ENCODE measurements at regions not wholly inside any gene's neighbourhood (a gene's known extent, or its start where the extent isn't known, plus 50 kb on each side); places are given as distances from the start of the nearest gene placed in this dataset.
"Not testable (repeated sequence)": the region's sequence is repeated elsewhere in the genome, so short reads cannot be mapped to it uniquely, and the experiment has no call there.

- no peaks in the 10 kb centered on the region for H3K9me3 ChIP-seq (ENCODE audit: control insufficient read depth, low read depth, low read length)
- H3K4me1 ChIP-seq (ENCODE audit: control insufficient read depth, low read depth, low read length): no peaks in the 10 kb centered on the region
- H3K36me3 ChIP-seq (ENCODE audit: control insufficient read depth, low read depth, low read length): no peaks in the 10 kb centered on the region
- no peaks in the 10 kb centered on the region for H3K27me3 ChIP-seq (ENCODE audit: control insufficient read depth, insufficient read depth, low read length)
- H3K9ac ChIP-seq (ENCODE audit: low read length): no peak overlapping the region
- H3K4me3 ChIP-seq (ENCODE audit: low read length): no peak overlapping the region
- H3K27ac ChIP-seq (ENCODE audit: low read length): no peak overlapping the region
These were observed 521.1 kb downstream of the NR2F2 start for GRCh38 chr15:96851613-96852012.

- Histone ChIP-seq H3K4me3 (ENCODE audit: low read length) (no peak overlapping the region), H3K36me3 (ENCODE audit: control insufficient read depth, low read depth, low read length) (no peaks in the 10 kb centered on the region), H3K27ac (ENCODE audit: low read length) (no peak overlapping the region), H3K9ac (ENCODE audit: low read length) (no peak overlapping the region), H3K27me3 (ENCODE audit: control insufficient read depth, insufficient read depth, low read length) (no peaks in the 10 kb centered on the region), H3K9me3 (ENCODE audit: control insufficient read depth, low read depth, low read length) (no peaks in the 10 kb centered on the region), H3K4me1 (ENCODE audit: control insufficient read depth, low read depth, low read length) (no peaks in the 10 kb centered on the region)
These were observed 528.2 kb downstream of the NR2F2 start for GRCh38 chr15:96858694-96859093.

DNA sequence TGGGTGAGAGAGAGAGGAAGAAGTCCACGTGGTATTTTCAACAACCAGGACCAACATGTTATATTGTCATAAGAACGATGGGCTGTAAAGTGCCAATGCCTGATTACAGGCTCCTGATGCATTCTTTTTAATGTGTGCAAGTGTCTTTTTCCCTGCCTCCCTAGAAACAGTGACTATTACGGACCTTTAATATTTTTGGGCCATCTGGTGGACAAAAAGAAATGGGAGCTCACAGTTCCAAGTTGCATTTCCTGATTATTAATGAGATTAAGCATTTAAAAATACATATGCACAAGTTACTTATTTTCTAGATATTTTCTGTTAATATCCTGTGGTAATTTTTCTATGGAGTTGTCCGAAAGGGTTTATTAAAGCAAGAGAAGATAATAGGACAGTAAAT is 530.2 kb downstream of the NR2F2 start:
- Histone ChIP-seq H3K4me1 (ENCODE audit: control insufficient read depth, low read depth, low read length) (no peaks in the 10 kb centered on the region), H3K4me3 (ENCODE audit: low read length) (no peak overlapping the region), H3K9ac (ENCODE audit: low read length) (no peak overlapping the region), H3K27me3 (ENCODE audit: control insufficient read depth, insufficient read depth, low read length) (no peaks in the 10 kb centered on the region), H3K9me3 (ENCODE audit: control insufficient read depth, low read depth, low read length) (no peaks in the 10 kb centered on the region), H3K36me3 (ENCODE audit: control insufficient read depth, low read depth, low read length) (no peaks in the 10 kb centered on the region), H3K27ac (ENCODE audit: low read length) (no peak overlapping the region)

DNA sequence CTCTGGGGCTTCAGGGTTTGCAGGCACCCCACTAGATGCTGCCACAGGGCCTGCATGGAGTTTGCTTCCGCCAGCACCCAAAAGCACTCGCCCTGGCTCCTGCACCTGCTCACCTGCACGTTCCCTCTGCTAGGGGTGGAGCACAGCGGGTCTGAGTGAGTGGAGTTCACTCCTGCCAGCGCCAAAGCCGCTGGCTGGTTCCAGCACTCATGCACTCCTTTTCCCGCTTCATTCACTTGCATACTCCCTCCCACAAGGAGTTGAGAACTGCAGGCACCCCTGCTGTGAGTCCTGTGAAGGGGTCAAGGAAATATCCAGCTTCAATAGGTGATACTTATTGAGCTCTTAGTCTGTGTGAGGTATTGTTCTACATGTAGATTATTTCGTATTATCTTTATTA is 537.5 kb downstream of the NR2F2 start:
- H3K36me3 ChIP-seq (ENCODE audit: control insufficient read depth, low read depth, low read length): no peaks in the 10 kb centered on the region
- no peak overlapping the region for H3K4me3 ChIP-seq (ENCODE audit: low read length)
- no peak overlapping the region for H3K9ac ChIP-seq (ENCODE audit: low read length)
- no peak overlapping the region for H3K27ac ChIP-seq (ENCODE audit: low read length)
- H3K27me3 ChIP-seq (ENCODE audit: control insufficient read depth, insufficient read depth, low read length): no peaks in the 10 kb centered on the region
- no peaks in the 10 kb centered on the region for H3K9me3 ChIP-seq (ENCODE audit: control insufficient read depth, low read depth, low read length)
- peaks cover 11% of the 10 kb centered on the region for H3K4me1 ChIP-seq (ENCODE audit: control insufficient read depth, low read depth, low read length)

GRCh38 chr15:96869122-96869521 is 538.6 kb downstream of the NR2F2 start:
- peaks cover 11% of the 10 kb centered on the region for H3K4me1 ChIP-seq (ENCODE audit: control insufficient read depth, low read depth, low read length)
- no peaks in the 10 kb centered on the region for H3K36me3 ChIP-seq (ENCODE audit: control insufficient read depth, low read depth, low read length)
- no peak overlapping the region for H3K27ac ChIP-seq (ENCODE audit: low read length)
- H3K27me3 ChIP-seq (ENCODE audit: control insufficient read depth, insufficient read depth, low read length): no peaks in the 10 kb centered on the region
- H3K4me3 ChIP-seq (ENCODE audit: low read length): no peak overlapping the region
- H3K9me3 ChIP-seq (ENCODE audit: control insufficient read depth, low read depth, low read length): no peaks in the 10 kb centered on the region
- no peak overlapping the region for H3K9ac ChIP-seq (ENCODE audit: low read length)

GRCh38 chr15:96869790-96870189 is 539.3 kb downstream of the NR2F2 start:
- no peak overlapping the region for H3K4me3 ChIP-seq (ENCODE audit: low read length)
- no peaks in the 10 kb centered on the region for H3K9me3 ChIP-seq (ENCODE audit: control insufficient read depth, low read depth, low read length)
- H3K27me3 ChIP-seq (ENCODE audit: control insufficient read depth, insufficient read depth, low read length): no peaks in the 10 kb centered on the region
- H3K4me1 ChIP-seq (ENCODE audit: control insufficient read depth, low read depth, low read length): peaks cover 11% of the 10 kb centered on the region
- H3K9ac ChIP-seq (ENCODE audit: low read length): no peak overlapping the region
- no peaks in the 10 kb centered on the region for H3K36me3 ChIP-seq (ENCODE audit: control insufficient read depth, low read depth, low read length)
- no peak overlapping the region for H3K27ac ChIP-seq (ENCODE audit: low read length)

DNA sequence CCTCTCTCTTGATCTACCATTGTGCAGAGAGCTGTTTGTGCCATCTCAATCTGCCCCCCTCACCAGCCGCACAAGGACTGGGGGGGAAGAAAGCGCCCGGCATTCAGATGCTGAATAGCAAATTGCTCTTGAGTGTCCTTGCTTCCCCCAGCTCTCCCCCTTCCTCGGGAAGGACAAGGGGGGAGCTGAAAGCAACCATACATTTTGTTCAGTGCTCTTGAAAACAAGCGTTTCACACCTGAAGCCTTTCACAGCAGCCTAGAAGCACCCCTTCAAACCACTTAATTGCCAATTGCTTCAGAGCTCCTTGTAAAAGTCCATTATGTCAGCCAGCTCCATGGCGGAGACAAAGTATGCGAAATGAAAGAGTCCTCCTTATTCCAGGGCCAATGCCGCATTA is 540.1 kb downstream of the NR2F2 start:
- H3K4me1 ChIP-seq (ENCODE audit: control insufficient read depth, low read depth, low read length): peaks cover 11% of the 10 kb centered on the region
- H3K4me3 ChIP-seq (ENCODE audit: low read length): no peak overlapping the region
- no peak overlapping the region for H3K9ac ChIP-seq (ENCODE audit: low read length)
- no peaks in the 10 kb centered on the region for H3K36me3 ChIP-seq (ENCODE audit: control insufficient read depth, low read depth, low read length)
- H3K27ac ChIP-seq (ENCODE audit: low read length): no peak overlapping the region
- no peaks in the 10 kb centered on the region for H3K27me3 ChIP-seq (ENCODE audit: control insufficient read depth, insufficient read depth, low read length)
- no peaks in the 10 kb centered on the region for H3K9me3 ChIP-seq (ENCODE audit: control insufficient read depth, low read depth, low read length)

DNA sequence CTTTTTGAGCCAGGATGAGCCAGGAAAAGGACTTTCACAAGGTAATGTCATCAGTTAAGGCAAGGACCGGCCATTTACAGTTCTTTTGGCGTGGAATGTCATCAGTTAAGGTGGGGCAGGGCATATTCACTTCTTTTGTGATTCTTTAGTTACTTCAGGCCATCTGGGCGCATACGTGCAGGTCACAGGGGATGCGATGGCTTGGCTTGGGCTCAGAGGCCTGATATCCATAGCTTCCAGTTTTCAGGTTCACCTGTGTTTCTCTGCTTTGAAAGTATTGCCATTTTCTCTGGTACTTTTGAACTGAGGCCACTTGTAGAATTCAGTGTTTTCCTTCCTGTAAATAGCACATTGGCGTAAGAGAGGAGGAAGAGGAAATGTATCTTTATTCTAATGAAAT is 546.9 kb downstream of the NR2F2 start:
- not testable (repeated sequence) for H3K4me3 ChIP-seq (ENCODE audit: low read length); H3K27ac ChIP-seq (ENCODE audit: low read length); H3K9me3 ChIP-seq (ENCODE audit: control insufficient read depth, low read depth, low read length); H3K9ac ChIP-seq (ENCODE audit: low read length); H3K27me3 ChIP-seq (ENCODE audit: control insufficient read depth, insufficient read depth, low read length); H3K36me3 ChIP-seq (ENCODE audit: control insufficient read depth, low read depth, low read length); H3K4me1 ChIP-seq (ENCODE audit: control insufficient read depth, low read depth, low read length)

DNA sequence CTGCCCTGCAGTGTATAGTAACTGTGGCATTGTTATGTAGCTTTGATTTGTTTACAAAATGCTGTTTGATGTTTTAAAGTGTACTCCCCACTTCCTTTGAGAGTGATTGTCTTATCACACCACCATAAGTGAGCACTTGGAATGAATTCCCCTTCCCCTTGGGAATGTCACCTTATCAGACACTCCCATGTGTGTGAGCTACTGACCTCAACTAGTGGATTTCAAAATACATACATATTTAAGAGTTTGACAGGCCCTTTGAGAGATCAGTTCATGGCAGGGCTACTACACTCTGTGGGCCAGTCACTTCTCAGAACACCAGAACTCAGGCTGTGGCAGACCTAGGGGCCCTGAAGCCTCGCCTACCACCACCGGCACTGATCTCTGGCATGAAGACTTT is 547.6 kb downstream of the NR2F2 start:
- H3K9me3 ChIP-seq (ENCODE audit: control insufficient read depth, low read depth, low read length): no peaks in the 10 kb centered on the region
- H3K27me3 ChIP-seq (ENCODE audit: control insufficient read depth, insufficient read depth, low read length): no peaks in the 10 kb centered on the region
- H3K9ac ChIP-seq (ENCODE audit: low read length): no peak overlapping the region
- no peaks in the 10 kb centered on the region for H3K4me1 ChIP-seq (ENCODE audit: control insufficient read depth, low read depth, low read length)
- no peak overlapping the region for H3K4me3 ChIP-seq (ENCODE audit: low read length)
- H3K27ac ChIP-seq (ENCODE audit: low read length): no peak overlapping the region
- no peaks in the 10 kb centered on the region for H3K36me3 ChIP-seq (ENCODE audit: control insufficient read depth, low read depth, low read length)

DNA sequence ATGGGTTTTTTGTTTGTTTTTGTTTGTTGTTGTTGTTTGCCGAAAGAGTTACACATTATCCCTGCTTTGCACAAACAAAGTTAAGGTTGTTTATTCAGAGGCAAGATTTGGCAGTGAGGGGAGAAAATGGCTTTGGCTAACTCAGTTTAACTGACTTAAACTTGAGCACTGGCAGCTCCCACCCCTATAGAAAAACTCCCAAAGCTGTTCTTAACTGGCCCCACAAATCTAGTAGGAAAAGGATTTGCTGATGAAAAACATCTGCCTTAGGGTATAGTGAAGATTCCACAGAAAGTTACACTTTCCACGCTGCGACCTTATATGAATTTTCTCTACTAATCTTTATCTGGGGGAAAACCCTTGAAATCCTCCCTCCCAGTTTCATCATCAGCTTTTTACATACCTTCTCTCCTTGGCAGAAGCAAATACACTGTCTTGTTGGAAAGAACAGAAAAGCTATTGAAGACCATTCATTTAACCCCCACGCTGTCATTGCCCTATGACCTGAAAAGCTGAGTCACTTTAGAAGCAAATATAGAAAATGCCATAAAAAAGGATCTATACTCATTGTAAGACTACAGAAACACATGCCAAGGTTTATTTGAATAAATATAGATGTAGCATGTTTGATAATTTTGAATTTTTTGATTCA is 551.7 kb downstream of the NR2F2 start:
- H3K4me3 ChIP-seq (ENCODE audit: low read length): no peak overlapping the region
- no peaks in the 10 kb centered on the region for H3K9me3 ChIP-seq (ENCODE audit: control insufficient read depth, low read depth, low read length)
- H3K27me3 ChIP-seq (ENCODE audit: control insufficient read depth, insufficient read depth, low read length): no peaks in the 10 kb centered on the region

DNA sequence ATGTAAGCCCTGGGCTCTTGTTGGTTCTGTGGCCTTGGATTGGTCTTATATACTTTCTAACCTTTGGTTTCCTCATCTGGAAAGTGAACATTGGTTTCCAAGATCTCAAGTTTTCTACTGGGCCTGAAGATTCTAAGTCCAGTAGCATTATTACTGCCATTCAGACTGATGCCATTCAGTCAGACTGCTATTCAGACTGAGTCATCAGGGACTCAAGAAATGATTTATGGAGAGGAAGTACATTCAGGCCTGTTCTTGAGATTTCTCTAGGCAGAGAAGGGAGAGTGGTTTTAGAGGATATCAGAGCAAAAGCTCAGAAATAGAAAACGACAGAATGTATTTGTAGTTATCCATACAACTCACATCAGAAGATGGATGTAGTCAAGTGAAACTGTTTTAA is 557.2 kb downstream of the NR2F2 start:
- Histone ChIP-seq H3K4me1 (ENCODE audit: control insufficient read depth, low read depth, low read length) (peaks cover 17% of the 10 kb centered on the region), H3K4me3 (ENCODE audit: low read length) (no peak overlapping the region), H3K9me3 (ENCODE audit: control insufficient read depth, low read depth, low read length) (no peaks in the 10 kb centered on the region), H3K27me3 (ENCODE audit: control insufficient read depth, insufficient read depth, low read length) (no peaks in the 10 kb centered on the region), H3K36me3 (ENCODE audit: control insufficient read depth, low read depth, low read length) (no peaks in the 10 kb centered on the region), H3K27ac (ENCODE audit: low read length) (no peak overlapping the region), H3K9ac (ENCODE audit: low read length) (no peak overlapping the region)

More for the DNA sequence above, 551.7 kb downstream of the NR2F2 start:
- H3K9ac ChIP-seq (ENCODE audit: low read length): no peak overlapping the region
- no peak overlapping the region for H3K27ac ChIP-seq (ENCODE audit: low read length)
- H3K4me1 ChIP-seq (ENCODE audit: control insufficient read depth, low read depth, low read length): no peaks in the 10 kb centered on the region
- no peaks in the 10 kb centered on the region for H3K36me3 ChIP-seq (ENCODE audit: control insufficient read depth, low read depth, low read length)

GRCh38 chr15:96888764-96889163 is 558.3 kb downstream of the NR2F2 start:
- Histone ChIP-seq H3K36me3 (ENCODE audit: control insufficient read depth, low read depth, low read length) (no peaks in the 10 kb centered on the region), H3K4me1 (ENCODE audit: control insufficient read depth, low read depth, low read length) (peaks cover 21% of the 10 kb centered on the region), H3K4me3 (ENCODE audit: low read length) (no peak overlapping the region), H3K9me3 (ENCODE audit: control insufficient read depth, low read depth, low read length) (no peaks in the 10 kb centered on the region), H3K9ac (ENCODE audit: low read length) (no peak overlapping the region), H3K27me3 (ENCODE audit: control insufficient read depth, insufficient read depth, low read length) (no peaks in the 10 kb centered on the region), H3K27ac (ENCODE audit: low read length) (no peak overlapping the region)

Measured in iPS-18a (cell line).